Right kidney (tissue), 1 donor: ENCODE measurements at regions not wholly inside any gene's neighbourhood (a gene's known extent, or its start where the extent isn't known, plus 50 kb on each side); places are given as distances from the start of the nearest gene placed in this dataset.

ENCODE experiments used
- DNase-seq: peaks from one replicate; pipeline ENCODE4 v3.0.0-alpha.2; 2016

- DNase-seq: no peak
These were observed 193.4 kb upstream of the PDE1C start for GRCh38 chr7:32263611-32264010.

- no peak for DNase-seq
These were observed 192.1 kb upstream of the PDE1C start for GRCh38 chr7:32262315-32262714.

- no peak for DNase-seq
These were observed 189.9 kb upstream of the PDE1C start for GRCh38 chr7:32259931-32260596.

- no peak for DNase-seq
These were observed 188.1 kb upstream of the PDE1C start for GRCh38 chr7:32258265-32258664.

- no peak for DNase-seq
These were observed 187.4 kb upstream of the PDE1C start for GRCh38 chr7:32257621-32258020.

GRCh38 chr7:32256811-32257210 is 186.6 kb upstream of the PDE1C start:
- no peak for DNase-seq

- no peak for DNase-seq
These were observed 186.2 kb upstream of the PDE1C start for GRCh38 chr7:32256376-32256775.

GRCh38 chr7:32255036-32255435 is 184.8 kb upstream of the PDE1C start:
- DNase-seq: no peak

- no peak for DNase-seq
These were observed 183.1 kb upstream of the PDE1C start for GRCh38 chr7:32253299-32253698.

GRCh38 chr7:32251659-32252058 is 181.5 kb upstream of the PDE1C start:
- no peak for DNase-seq

GRCh38 chr7:32250471-32251260 is 180.5 kb upstream of the PDE1C start:
- no peak for DNase-seq

GRCh38 chr7:32250003-32250402 is 179.8 kb upstream of the PDE1C start:
- DNase-seq: no peak

- DNase-seq: no peak
These were observed 178.3 kb upstream of the PDE1C start for GRCh38 chr7:32248522-32248921.

- DNase-seq: no peak
These were observed 174.7 kb upstream of the PDE1C start for GRCh38 chr7:32244806-32245345.

GRCh38 chr7:32243687-32244290 is 173.6 kb upstream of the PDE1C start:
- no peak for DNase-seq

- no peak for DNase-seq
These were observed 172.2 kb upstream of the PDE1C start for GRCh38 chr7:32242436-32242835.

GRCh38 chr7:32241636-32242035 is 171.4 kb upstream of the PDE1C start:
- no peak for DNase-seq

- DNase-seq: no peak
These were observed 169.6 kb upstream of the PDE1C start for GRCh38 chr7:32239764-32240163.

GRCh38 chr7:32228601-32229000 is 158.4 kb upstream of the PDE1C start:
- no peak for DNase-seq

GRCh38 chr7:32227746-32228145 is 157.5 kb upstream of the PDE1C start:
- DNase-seq: no peak

- no peak for DNase-seq
These were observed 154.1 kb upstream of the PDE1C start for GRCh38 chr7:32224276-32224675.

GRCh38 chr7:32223721-32224120 is 153.5 kb upstream of the PDE1C start:
- no peak for DNase-seq

- DNase-seq: no peak
These were observed 153.0 kb upstream of the PDE1C start for GRCh38 chr7:32223071-32223650.
